GM21528 (cell line): ENCODE measurements at regions not wholly inside any gene's neighbourhood (a gene's known extent, or its start where the extent isn't known, plus 50 kb on each side); places are given as distances from the start of the nearest gene placed in this dataset.
"Not testable (repeated sequence)": the region's sequence is repeated elsewhere in the genome, so short reads cannot be mapped to it uniquely, and the experiment has no call there.

Experiments
- ATAC-seq: cut with Tn5 transposase; IDR thresholded peaks from one replicate; pipeline ENCODE4 v1.9.1; 2021; ENCODE audit warnings: mild to moderate bottlenecking, moderate library complexity; ENCODE audit not compliant: unreplicated experiment, low FRiP score

DNA sequence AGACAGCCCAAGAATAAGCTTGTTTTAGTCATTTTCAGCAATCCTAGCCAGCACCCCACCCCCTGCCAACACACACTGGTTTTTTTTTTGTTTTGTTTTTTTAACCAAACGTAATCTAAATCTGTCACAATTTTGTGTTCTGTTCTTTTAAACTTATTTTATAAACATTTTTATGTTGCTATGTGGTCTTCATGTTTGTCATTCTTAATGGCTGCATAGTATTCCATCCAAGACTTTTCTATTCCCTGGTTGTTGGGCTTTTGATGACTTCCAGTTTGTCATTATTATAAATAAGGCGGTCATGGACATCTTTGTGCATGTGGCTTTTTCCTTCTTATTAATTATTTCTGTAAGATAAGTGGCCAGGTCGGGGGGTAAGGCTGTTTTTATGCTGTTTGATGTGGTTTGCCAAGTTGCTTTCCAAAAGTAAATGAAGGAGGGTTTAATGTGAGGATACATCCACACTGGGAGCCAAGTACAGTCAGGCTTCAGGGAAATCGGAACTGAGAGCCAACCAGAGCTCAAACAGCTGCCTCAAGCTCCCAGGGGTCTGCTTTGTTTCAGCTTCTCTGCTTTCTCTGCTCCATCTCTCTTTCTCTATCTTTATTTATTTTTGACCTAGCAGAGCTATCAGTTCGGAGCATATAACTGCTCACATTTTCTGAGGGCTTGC, 125.8 kb downstream of the VEGFA start:
- ATAC-seq: no peak

DNA sequence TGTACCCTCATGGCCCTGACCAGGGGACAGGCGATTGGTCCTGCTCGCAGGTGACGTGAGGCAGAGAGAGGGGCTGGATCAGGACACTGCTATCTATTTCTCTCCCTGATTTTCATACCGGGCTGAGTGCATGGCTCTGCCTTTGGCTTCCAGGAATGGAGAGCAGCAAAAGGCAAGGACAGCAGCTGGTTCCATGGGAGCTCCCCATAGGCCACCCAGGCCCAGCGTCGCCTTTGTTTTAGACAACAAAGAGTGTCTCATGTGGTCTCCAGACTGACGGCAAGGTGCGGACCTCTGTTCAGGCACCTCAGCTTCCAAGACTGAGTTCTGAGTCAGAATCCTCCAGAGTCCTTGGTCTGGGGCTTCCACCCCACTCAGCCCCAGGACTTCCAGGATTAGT, 123.1 kb downstream of the VEGFA start:
- ATAC-seq: no peak

DNA sequence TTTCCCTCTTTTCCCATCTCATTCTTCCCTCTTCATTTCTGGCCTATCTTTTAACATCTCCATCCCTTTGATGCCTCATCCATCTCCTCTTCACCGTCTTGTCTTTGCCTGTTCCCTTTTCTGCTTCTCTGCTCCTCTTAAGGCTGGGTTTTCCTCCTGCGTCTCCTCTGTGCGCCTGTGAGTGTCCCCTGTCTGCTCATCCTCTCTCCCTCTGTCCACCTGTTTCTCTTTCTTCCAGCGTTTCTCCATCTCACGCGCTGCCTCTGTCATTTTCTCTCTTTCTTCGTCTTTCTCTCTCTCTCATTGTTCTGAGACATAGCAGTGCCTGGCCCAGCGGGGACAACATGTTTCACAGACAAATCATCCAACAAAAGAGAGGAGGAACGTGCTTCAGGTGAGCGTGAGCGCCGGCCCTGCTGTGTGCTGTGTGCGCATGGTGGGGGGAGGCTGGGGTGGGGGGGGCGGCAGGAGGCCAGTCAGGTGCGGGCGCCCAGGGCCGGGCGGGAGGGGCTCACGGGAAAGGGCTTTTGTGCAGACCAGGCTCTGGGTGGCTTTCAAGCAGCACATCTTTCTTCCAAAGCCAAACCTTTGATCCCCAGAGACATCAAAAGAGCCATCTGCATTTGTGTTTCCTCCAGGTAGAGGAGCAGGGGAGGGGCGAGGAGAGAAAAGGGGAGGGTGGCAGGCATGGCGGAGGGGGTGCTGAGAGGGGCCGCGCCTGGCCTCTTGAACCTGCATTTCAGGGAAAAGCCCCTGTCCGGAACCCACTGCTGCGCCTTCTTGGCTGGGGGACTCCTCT, 121.3 kb downstream of the VEGFA start:
- ATAC-seq: no peak

DNA sequence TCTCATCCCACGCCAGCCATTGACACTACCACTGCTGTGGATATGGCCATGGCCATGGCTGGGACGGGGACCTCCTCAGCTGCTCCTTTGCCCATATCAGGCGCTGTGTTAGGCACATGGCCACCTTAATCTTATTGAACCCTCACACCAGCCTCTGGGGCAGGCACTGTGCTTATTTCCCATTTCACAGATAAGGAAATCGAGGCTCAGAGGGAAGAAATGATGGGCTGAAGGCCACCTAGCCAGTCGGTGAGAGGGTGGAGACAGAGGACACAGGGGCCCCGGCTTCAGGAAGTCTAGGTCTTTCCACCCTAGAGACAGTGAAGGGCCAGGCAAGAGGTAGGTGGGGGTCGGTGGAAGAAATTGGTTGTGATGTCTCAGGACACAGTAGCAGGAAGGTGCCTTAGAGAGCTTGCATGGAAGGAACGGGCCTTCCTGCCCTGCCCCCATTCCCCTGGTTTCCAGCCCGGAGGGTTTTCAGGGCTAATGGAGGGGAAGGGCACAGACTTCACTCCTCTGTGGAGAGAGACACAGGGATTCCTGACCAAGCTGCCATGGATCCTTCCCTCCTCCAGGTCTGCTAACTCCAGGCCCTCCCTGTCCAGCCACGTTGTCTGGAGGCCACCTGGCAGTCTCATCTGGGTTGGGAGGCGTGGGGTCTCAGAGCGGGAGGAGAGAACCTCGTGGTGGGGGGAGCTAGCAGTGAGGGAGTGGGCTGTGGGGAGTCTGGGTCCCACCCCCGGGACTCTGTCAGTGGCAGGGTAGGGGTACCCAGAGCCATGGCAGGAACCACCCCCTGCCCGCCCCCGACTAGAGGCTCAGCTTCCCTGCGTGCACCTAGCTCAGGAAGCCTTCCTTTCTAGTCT, 120.4 kb downstream of the VEGFA start:
- ATAC-seq: no peak

DNA sequence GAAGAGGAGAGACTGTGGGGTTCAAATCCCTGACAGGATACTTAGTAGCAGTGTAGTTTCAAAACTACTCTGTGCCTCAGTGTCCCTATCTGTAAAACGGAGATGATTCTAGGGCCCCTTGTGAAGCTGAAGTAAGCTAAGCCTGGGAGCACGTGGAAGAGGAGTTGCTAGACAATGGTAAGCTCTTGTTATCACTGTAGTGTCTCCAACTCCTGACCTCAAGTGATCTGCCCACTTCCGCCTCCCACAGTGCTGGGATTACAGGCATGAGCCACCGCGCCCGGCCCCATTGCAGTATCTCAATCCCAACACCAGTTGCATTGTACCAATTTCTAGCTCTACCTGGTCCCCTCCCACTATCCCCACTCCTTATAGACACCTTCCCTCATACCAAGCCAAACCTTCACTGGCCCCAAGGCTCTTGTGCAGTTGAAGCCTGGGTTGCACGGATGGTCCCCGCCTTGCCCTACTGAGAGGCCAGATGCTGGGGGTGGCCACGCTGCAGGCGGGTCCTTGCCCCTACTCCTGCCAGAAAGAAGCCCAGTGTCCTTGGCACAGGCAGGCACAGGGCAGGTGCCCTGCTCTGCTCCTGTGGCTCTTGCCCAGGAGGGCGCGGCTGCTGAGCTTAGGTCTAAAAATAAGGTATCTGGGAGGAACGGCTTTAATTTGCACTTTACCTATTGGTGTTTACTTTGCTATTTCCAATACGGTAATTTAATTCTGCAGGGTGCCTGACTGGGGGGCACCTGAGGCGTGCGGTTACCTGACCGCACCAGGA, 118.1 kb downstream of the VEGFA start:
- no peak for ATAC-seq

DNA sequence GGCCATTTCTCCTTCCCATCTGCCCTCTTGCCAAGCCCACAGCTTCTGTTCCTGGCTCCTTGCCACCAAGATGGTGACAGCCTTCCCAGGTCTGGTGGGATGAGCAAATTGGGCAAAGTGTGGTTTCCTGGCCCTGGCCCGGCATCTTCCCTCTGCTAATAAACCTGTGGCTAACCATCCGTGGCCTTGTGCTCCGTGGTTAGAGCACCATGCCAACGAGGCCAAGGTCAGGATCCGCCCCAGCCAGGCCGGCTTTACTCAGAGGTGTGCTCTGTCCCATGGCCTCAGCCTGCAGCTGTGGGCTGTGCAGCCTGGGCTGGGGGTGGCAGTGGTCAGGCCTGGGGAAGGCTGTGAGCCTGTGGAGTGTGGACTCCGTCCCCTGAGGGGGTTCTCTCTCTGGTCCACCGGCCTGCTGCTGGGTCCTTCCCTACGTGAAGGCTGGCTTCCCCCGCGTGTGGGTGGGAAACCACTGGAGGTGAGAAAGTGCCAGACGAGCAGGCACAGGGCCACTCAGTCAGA, 117.4 kb downstream of the VEGFA start:
- ATAC-seq: no peak

DNA sequence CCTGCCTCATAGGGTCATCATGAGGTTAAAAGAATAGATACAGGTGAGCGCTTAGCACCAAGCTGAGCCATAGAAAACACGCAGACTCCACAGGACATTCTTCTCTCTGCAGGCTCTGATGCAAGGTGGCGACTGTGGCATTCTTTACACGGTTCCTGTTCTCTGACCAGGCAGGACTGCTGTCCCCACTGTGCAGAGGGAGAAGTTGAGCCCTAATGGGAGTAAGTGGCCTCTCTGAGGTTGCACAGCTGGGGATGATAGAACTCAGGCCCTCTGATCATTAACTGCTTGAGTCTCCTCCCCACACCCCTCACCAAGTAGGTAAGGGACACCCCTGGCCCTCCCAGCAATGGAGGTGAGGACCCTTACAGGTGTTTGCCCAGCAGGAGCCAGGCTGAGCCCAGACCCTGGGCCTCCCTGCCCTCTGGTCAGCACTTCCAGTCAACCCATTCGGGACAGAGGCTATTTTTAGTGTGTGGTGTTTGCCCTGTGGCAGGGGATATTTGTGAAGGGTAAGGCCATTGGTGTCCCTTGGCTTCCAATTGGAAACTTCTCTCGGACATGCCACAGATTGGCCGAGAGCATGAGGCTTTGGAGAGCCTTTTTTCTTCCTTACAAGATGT, 116.8 kb downstream of the VEGFA start:
- no peak for ATAC-seq

DNA sequence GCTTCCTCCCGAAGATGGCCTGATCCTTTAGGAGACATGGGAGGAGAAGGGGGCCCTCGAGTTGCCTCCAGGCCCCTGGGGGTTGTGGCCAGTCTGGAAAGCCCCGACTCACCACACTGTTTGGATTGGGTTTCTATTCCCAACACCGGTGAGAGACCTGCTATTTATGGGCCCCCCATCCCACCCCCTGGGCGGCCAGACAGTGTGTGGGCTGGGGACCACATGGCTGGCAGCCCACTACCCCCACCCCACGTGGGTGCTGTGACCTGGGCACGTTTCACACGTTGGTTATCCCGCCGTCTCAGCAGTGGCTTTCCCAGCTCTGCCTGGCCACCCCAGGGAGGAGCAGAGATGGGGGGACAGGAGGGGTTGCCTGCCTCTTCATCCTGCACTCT, 116.1 kb downstream of the VEGFA start:
- ATAC-seq: no peak

DNA sequence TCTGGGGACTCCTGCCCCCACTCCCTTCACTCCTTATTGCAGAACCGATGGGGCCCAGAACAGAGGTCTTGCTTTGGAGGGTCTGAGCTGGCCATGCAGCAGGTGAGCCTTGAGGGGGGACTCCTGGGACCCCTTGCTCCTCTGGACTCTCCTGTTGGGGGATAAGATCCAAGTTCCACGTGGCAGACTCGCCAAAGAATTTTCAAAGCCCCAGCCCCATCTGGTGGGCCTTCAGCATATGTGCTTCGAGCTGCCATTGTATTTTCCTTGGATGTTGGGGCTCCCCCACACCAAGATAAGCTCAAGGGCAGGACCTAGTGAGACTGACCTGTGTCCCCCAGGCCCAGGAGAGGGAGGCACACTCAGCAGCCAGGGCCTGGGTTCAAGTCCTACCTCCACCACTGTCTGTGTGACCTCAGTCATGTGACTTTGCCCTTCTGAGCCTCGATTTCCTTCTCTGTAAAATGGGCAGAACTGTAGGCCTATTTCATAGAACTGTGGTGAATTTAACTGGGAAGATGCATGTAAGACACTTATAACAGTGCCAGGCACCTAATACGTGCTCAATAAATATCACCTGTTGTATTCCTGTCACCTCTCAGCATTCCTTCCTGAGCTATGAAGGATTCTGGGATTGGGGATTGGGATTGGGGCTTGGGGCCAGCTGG, 115.5 kb downstream of the VEGFA start:
- ATAC-seq: no peak

DNA sequence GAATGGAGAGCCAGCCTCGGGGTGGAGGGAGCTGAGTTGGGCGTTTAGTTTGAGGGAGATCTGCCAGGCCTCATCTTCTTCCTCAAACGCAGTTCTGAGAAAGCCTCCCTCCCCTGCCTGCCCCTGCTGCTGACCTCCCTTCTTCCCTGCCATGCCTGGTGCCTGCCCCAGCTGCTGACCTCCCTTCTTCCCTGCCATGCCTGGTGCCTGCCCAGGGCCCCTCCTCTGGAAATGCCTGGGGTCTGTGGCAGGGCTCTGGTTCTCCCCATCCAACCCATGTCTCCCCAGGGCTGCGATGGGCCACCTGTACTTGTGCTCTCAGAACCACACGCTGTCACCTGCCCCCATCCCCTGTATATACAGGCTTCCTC, 114.6 kb downstream of the VEGFA start:
- no peak for ATAC-seq

DNA sequence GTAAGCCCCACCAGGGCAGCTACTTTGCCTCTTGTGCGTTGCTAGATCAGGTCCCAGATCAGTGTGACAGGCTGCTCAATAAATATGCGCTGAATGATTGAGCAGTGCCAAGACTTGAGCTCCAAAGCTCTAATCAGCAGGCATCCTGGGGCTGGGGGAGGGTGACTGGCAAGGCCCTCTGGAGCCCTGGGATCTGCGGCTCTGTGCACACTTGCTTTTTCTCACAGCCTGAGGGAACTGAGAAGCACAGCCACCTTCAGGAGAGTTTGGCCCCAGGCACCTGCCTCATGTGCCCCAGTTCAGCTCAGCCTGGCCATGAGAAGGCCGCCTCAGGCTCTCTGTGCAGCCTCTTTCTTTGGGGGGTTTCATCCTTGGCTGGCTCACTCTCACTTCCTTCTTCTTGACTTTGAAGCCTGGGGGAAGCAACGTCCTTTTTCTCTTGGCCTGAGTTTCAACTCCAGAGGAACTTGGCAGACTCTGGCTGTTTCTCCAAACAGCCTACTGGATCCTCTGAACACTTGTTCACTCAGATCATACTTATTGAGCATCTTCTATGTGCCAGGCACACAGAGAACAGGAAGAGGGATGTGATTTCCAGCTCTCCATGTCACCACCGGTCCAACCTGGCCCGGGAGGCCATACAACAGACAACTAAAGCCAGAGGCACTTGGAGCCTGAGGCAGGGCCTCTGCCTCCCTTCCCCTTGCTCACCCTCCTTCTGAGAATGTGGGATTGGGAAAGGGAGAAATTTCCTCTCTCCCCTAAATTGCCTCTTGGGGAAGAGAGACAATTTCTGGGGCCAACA, 114.0 kb downstream of the VEGFA start:
- ATAC-seq: no peak

DNA sequence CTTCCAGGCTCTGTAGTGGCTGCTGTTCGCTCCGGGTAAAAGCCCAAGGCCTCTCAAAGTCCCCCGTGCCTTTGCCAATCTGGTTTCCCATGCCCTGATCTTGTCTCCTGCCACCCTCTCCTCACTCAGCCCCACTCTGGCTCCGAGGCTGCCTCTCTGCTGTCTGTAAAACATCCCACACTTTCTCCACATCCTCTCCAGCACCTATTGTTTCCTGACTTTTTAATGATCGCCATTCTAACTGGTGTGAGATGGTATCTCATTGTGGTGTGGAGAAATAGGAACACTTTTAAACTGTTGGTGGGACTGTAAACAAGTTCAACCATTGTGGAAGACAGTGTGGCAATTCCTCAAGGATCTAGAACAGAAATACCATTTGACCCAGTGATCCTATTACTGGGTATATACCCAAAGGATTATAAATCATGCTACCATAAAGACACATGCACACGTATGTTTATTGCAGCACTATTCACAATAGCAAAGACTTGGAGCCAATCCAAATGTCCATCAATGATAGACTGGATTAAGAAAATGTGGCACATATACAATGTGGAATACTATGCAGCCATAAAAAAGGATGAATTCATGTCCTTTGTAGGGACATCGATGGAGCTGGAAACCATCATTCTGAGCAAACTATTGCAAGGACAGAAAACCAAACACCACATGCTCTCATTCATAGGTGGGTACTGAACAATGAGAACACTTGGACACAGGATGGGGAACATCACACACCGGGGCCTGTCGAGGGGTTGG, 112.9 kb downstream of the VEGFA start:
- ATAC-seq: not testable (repeated sequence)

DNA sequence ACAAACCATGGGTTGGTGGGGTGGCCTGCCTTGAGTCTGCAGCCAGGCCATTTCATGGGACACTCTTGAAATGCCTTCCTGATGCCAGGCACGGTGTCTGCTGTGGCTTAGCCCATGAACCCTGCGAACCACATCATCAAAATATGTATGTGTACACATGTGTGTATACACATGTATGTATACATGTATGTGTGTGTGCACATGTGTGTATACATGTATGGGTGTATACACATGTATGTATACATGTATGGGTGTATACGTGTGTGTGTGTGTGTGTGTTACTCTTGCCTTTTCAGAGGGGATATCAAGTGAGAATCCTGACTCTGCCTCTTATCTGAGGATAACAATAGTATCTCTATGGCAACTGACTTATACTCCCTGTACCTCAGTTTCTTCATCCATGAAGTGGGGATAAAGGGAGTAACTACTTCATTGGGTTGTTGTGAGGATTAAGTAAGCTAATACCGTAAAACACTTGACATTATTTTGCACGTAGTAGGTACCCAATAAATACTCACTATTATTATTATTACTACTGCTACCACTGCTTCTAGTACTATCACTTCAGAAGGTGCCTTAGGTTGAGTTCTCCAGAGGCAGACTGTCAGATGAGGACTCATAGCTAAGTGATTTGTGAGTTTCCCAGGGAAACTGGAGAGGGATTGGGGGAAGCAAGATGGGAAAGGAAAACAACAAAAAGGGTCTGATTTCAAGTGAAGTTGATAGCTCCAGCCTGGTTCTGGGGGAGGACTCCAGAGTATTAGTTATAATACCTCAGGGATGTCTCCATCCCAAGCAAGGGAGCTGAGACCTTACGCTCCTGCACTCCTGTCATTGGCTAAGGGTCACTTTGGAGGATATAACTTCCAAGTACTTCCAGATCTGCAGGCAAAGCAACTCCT, 110.5 kb downstream of the VEGFA start:
- no peak for ATAC-seq

DNA sequence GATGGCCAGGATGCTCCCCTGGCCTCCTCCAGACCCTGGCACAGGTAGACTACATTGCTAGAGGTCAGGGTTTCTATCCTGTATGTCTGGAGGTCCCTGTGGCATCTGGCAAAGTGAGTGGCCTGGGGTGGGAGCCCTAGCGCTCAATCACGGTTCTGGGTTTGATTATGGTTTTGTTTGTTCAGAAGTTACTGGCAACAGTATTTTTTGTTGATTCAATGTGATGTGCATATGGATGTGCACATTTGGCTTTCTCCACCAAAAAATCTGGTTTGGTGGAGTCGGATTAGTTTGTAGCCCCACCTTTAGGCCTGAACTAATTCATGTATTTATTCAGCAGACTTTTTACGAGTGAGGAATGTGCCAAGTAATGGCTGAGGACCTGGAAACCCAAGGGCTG, 109.7 kb downstream of the VEGFA start:
- no peak for ATAC-seq

DNA sequence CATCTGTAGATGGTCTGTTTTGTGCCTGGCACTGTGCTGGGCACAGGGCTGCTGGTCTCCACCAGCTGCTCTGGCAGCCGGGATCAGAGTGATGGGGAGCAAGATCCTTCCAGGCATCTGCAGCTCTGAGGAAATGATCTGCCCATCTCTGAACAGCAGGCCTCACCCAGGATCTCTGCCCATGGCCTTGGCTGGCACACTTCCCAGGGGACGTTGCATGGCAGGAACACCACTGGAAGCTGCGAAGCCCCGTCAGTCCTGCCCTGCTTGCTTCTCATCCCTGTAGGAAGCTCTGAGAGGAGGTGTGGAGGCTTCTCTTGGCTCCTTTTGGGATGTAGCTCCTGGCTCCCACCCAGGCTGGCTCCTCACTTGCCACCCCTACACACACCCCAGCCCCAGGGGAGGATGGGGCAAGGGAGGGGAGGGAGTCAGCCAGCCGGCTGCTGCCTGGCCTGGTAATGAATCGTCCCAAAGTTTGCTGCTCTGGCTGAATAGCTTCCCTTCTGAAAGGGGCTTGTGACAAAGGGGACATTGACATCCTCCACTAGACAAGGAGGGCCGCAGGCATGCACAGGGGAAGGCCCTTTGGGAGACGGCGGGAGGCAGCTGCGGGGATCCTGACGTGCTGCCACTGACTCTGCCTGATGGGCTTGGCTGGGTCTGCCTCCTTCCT, 108.9 kb downstream of the VEGFA start:
- no peak for ATAC-seq

DNA sequence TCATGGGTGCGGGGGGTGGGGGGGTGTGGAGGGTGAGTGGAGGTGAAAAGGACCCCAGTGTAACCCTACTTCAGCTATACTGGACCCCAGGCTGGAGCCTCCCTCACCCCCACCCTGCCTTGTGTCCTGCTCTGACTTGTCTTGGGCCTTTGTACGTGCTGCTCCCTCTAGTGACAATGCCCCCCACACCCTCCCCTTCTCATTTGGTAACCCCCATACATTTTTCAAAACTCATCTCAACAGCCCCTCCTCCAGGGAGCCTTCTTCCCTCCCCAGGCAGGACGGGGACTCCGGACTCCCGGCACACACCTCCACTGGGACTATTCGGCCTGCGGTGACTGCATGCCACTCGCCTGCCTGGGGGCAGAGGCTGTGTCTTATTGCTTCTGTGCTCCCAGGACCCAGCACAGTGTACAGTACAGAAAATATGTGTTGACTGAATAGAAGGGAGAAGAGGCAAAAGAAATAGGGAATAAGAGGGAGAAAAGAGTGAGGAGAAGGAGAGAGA, 108.2 kb downstream of the VEGFA start:
- no peak for ATAC-seq
